HG03469 (cell line): ENCODE measurements at regions not wholly inside any gene's neighbourhood (a gene's known extent, or its start where the extent isn't known, plus 50 kb on each side); places are given as distances from the start of the nearest gene placed in this dataset.
A peak's percentile ranks its signal among the peaks of the same experiment; 100 is the strongest.

ENCODE experiments used
- ATAC-seq: cut with Tn5 transposase; IDR thresholded peaks from one replicate; pipeline ENCODE4 v1.9.1; 2021; ENCODE audit warnings: mild to moderate bottlenecking, moderate library complexity, moderate number of reproducible peaks; ENCODE audit not compliant: unreplicated experiment

DNA sequence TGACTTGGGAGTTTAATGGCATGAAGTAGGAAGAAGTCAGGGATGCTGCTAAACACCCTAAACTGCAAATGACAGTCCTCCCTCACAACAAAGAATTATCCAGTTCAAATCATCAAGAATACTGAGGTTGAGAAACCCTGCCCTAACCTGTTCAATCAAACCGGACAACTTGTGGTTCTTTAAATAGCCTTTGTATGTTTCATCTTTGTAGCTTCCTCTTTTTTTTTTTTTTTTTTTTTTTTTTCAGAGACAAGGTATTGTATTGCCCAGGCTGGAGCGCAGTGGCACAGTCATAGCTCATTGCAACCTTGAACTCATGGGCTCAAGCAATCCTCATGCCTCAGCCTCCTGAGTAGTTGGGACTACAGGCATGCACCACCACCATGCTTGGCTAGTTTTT is 52.5 kb upstream of the TTC29 start:
- peak; percentile 74 for ATAC-seq

DNA sequence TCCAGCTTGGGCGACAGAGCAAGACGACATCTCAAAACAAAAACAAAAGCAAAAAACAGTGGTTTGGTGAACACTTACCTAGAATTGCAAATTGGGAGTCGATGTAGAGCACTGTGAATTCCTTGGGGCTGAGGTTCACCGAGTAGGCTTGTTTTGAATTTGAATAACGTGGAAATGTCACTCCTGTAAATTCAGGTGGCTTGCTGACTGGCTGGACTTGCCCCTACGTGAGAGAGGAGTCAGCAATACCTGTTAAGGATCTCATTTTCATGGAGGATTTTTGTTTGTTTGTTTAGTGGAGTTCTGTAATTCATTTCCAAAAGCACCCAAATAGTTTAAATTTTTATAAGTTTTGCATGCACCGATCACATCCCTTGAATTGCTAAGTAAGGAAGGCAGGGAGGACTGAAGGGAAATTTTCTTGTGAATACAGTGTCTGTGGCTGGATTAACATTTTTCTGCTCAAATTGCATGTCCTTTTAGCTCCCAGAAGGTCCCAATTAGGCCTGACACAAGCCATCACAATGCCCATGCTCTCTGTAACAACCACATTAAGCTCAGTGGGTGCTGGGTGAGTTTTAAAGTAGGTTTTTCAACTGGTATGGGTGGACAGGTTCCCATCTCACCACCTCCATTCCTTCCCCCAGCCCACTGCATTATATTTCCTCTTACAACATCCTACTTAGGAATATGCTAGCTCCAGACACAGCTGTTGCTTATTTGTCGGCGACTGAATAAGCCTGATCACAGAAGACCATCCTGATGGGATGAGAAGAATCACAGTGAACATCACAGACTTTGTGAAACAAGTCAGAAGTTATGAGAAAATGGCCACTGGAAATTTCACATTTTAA is 58.5 kb upstream of the TTC29 start:
- ATAC-seq: no peak

DNA sequence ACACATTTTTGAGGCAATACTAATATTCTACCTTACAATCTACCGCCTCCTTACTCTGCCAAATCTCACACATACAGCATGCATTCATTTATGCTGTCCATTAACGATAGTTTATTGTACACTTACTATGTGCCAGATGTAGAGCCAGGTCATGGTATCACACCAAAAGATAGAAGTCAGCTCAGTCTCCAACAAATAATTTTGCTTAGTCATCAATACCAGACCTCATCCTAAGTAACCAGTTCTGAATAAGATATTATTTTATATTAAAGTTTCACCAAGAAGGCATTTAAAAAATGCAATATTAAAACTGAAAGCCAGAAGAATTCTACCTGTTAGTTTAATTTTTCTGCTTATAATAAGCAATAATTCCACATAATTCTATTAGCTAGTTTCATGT is 60.6 kb upstream of the TTC29 start:
- no peak for ATAC-seq

DNA sequence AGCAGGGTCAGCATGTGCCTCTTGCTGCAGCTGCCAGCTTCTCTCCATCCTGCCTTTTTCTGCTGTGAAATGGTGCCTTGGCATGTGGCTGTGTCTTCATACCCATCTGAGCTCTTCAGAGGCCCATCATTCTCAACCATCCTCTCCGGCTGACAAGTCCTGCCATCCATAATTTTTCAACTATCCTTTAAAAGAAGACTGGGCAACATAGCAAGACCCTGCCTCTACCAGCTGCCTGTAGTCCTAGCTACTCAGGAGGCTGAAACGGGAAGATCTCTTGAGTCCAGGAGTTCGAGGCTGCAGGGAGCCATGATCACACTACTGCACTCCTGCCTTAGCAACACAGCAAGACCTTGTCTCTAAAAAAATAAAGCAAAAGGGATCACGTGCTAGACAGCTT is 64.2 kb upstream of the TTC29 start:
- ATAC-seq: no peak

DNA sequence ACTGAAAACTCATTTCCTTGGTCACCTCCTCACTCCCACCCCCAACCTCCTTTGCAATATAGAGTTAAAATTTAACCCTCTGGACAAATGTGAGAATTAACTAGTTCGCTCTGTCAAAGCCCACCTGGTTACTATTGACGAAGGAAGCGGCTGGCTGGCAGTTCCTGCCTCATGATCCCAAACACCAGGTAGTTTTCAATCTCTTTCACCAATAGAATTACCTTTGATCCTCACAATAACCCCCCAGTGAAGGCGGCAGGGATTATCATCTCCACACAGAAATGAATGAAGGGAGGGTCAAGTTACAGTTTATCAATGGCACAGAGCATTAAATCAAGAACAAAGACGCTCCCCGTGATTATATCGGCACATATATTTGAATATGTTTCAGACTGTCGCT is 65.7 kb upstream of the TTC29 start:
- ATAC-seq: no peak

DNA sequence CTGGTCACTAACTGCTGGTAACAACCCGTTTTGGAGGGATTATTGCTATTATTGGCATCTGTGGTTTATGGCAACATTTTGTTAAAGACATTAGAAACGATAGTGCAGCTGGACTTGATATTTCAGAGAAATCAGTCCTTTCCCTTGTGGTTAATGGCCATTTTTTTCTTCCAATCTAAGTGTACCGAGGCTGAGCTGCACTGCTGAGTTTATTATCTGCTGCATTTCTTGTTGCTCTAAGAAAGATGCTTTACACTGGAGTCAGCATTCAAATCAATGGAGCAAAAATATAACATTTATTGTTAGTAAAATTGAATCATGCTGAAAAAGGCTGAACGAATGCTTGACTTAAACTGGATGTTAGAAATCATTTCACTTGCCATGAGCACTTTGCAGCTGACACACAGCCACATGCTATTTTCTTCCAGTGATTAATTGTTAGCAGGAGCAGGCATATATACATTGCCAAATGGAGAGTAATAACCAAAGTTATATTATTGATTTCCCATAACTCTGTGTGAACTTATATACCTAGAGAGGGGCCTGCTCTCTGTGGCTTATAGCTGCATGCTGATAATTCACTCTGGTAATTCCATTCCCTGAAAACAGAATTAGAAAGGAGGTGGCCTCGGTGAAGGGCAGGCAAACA is 66.5 kb upstream of the TTC29 start:
- ATAC-seq: no peak

DNA sequence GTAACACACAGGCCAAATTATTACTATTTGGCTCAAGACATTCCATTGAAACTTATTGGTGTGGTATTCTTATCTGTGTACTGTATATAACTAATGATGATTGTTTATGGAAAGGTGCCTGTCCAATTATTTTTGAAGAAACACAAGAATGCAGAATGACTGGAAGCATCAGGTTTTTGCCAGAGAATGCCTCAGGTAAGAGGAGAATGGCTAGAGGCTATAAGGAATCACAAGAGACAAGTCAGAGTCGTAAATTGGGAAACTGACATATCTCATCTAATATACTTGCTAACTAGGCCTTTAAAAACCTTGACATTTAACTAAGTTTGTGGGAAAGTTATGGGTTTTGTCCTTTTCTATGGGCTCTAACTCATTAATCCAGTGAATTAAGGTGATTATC is 69.3 kb upstream of the TTC29 start:
- no peak for ATAC-seq

DNA sequence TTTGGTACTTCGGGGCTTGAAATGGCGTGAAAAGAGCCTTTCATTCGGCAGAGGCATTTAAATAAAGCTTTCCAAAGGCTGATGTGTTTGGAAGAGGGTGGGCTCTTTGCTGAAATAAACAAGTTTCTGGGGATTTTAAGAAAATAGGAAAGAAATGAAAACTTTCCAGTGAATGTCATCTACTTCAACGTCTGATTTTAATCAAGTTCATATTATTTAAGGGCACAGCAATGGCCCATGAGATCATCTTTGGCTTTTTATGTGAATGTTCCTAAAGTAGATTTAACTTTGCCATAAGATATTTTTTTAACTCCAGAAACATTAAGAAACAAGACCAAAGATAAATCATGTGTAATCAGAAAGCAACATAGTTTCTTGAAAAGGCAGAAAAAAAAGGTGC is 69.8 kb upstream of the TTC29 start:
- no peak for ATAC-seq

DNA sequence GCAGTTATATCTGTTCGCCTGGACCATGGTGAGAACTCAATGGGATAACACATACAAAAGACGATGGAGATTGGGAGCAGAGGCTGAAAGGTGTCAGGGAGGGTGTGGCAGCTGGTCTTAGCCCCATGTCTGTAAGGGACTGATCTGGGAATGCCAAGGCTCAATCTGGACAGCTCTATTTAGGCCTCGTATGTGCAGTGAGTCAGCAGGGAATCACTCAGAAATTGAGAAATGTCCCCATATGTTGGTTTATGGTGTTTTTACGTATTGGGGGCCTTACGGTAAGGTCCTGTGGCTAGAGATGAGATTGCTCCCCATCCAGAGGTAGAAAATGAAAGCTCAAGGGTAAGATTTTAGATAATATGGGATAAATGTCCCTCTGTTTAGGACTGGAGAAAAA is 71.4 kb upstream of the TTC29 start:
- no peak for ATAC-seq

DNA sequence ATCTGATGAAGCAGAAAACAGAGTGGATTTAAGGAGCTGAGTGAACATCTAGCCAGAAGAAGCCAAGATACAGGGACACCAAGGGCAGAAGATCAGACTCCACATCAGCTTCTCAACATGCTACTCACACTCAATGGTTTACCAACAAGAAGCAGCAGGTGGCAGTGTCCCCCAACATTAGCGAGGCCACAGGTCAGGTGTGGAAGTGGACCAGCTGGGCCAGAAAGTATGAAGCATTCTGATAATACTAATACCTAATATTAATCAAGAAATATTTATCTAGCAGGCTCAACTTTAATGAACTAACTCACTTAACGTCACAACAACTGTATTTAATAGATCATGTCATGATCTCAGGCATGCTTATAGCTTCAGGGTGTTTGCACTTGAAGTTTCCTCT is 73.4 kb upstream of the TTC29 start:
- ATAC-seq: peak; percentile 67

DNA sequence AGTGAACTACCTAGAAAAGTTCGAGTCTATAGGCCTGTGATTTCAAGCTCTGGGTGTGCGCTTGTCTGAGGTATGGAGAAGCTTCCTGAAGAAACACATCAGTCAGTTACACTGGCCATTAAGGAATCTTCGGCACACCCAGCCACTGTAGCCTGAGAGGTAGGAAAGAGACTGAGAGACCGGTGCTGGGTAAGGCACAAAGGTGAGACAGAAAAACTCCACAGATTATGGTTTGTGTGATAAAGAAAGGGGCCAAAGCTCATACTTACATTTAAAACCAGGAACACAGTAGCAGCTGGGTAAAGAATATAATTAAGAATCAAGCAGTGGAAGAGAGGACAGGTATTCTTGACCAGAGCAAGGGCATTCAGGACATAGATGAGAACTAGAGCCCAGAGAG is 74.8 kb upstream of the TTC29 start:
- no peak for ATAC-seq

DNA sequence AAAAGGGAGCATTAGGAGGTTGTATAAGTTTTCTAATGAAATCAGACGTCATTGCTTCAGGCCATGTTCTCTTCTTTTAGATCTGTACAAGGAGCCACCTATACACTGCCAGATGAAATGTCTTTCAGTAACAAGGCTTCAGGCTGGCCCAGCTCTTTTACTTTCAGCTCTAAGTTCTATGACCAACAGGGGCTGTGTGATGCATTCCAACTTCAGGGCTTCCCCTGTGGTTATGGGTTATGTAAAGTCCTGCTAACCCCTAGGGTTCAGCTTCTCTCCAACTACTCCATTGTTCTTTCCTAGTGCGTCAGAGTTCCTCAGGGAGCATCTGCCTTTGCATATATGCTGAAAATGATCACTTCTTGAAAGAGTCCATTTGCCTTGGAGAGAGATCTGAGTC is 79.4 kb upstream of the TTC29 start:
- ATAC-seq: no peak

DNA sequence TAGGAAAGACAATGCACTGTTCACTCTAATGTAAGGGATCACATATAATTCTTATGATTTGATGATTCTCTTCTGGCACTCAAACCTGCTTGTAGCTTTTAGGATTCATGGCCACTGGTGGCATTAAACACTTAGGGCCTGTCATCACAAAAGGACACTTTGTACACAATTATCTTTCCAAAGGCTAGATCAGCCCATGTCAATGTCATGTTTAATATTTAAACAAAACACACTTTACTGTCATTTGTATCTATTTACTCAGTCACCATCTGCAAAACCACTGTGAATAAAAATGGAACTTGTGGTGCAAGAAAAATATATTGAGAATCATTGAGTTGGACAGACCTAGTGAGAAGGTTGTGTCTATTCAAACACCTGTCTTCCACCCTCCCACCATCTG is 83.6 kb upstream of the TTC29 start:
- ATAC-seq: no peak

DNA sequence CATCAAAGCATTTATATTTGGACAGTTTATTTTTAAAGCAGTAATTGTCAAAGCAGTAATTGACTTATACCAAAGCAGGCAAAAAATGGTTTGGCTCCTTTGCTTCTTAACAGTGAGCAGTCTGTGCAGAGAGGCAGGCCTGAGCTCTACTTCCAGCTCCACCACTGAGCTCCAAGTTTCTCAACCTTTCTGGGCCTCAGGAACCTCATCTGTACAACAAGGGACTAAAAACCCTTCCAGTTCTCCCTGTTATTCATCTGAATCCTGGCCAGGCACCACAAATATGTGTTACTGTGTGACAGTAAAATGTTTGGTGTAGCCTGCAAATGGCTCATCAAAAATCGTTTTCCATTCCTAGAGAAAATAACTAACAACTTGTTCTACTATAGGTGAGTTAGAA is 88.7 kb upstream of the TTC29 start:
- ATAC-seq: no peak

DNA sequence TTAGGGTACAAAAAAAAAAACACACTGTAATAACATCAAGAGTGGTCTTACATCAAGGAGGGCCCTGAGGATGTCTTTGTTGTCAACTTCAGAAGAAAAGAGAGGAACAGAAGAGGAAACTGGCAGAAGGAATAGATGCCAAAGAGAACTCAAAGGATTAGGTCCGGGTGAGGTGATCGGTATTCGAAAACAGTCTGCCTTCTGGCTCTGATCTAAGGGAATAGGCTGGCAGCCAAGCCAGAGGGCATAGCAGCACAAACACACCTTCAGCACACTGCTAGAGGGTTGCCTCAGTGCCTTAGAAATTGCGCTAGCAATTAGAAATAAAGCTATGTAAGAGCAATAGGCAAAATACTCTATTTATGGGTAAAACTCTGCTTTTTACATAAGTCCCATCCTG is 91.4 kb upstream of the TTC29 start:
- no peak for ATAC-seq

DNA sequence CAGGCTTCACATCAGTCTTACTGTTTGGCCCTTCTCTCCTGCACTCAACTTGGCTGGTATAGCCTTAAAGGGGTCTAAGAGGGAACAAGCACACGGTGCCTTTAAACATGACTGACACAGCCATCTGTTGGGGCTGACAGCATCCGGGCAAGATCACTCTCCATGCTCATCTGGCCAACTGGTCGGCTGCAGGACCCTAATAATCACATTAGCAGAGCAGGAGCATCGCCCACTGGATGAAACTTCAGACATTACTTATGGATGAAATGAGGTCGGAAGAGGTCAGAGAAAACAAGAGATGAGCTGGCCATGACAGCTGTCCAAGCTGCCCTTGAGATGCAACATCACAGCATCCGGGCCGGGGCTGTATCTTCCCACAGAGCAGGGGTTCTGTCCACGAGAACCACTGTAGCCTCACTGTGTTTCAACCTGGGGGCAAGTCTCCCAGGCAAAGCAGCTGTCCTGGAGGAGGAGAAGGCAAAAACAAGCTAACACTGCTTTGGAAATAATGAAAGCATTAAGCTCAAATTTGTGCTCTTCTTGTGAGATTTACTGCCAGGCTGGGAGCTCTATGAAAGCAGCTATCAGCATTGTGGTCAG is 94.4 kb upstream of the TTC29 start:
- no peak for ATAC-seq

DNA sequence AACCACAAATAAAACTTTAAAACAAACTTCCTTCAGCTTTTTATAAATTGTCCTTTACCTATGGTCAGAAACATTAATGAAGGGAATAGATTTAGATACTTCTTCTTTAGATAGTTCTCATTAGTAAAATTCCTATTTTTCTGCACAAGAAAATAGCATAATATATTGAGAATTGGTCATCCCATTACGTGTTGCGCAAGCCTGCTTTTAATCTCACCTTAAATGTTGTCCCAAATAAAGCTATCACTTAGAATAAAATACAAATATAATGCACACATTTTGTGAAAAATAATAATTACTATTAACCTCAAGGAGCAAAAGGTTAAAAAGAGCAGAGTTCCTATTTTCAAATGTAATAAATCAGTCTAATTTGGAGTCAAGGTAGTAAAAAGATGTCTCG is 95.2 kb upstream of the TTC29 start:
- no peak for ATAC-seq

DNA sequence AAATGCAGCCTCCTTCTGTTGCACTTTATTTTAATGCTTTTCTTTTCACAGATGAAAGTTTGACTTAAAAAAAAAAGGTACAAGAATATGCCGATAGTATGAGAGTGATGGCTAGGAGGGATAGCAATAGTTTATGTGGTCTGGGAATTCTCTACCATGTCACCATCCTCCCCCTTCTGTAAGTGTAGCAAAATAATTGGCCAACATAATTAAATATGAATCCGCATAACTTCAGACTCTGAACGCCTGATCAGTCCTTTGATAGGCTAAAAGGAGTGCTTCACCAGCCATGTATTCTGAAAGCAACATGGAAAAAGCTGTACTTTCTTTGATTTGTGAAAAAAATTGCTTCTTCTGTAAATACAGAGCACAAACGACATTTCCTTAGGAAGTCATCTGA is 95.7 kb upstream of the TTC29 start:
- no peak for ATAC-seq

DNA sequence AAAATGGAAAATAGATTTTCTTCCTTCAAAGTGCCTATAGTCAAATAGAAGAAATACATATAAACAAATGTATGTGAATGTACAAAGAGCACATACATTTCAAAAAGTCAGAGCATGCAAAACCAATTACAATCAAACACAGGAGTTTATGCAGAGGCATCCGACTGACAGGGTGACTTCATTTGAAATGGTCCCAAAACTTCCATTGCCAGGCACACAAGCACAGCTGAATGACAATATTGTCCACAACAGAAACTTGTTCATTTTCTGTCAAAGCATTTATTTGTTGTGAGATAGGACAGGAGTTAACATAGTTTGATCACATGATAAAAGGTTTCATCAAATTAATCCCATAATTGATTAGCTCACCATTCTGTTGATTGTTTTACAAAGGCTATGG is 96.4 kb upstream of the TTC29 start:
- ATAC-seq: no peak

DNA sequence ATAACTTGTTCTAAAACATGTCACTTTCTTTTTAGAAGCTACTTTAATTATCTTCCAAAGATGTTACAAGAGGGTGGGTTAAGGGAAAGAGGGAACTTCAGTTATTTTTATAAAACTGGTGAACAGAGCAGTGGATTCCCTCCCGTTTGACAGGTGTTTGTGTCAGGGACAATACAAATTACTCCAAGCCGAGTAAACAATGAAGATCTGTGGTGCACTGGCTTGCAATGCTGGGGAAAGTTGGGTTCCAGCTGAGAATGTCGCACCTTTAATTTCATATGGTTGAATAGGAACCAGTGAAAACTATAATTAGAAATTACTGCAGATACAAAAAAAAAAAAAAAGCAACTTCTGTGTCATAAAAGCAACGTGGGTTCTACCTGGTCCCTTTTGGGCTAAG is 98.6 kb upstream of the TTC29 start:
- ATAC-seq: no peak

DNA sequence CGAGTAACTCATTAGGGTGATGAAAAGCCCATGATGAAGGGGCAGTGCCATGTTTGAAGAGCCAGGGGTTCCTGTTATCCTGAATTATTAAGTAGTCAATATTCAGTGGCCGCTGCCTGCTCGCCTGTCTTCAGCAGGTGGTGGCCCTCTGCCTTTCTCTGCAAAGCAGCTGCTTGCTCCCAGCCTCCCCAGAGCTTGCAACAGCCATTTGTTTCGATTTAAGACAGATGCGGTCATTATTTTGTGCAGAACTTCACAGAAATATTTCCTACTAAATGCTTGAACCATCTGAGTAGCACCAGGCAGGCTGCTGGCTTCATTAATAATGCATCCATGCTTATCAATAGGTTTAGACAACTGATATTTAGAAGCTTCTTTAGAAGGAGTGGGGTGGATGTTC is 104.3 kb upstream of the TTC29 start:
- ATAC-seq: no peak

DNA sequence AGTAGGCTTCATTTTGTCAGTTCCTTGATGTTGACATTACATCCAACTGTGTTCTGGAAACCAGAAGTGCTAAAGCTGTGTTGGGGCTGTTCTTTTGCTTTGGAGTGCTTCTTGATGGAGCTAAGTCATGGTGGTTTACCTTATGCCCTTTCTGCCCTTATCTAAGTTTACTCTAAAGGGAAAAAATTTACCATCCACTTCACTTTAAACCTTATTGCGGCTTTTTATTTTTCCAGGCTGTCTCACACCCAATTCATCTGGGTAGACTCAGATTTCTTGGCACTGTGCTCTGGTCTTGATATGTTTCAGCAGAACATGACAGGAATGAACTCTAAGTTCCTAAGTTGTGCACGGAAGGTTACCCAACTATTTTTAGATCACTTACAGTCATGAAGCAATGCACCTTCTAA is 104.7 kb upstream of the TTC29 start:
- no peak for ATAC-seq
